ENCODE measurements at regions not wholly inside any gene's neighbourhood (a gene's known extent, or its start where the extent isn't known, plus 50 kb on each side); places are given as distances from the start of the nearest gene placed in this dataset.

- no peak for TF ChIP-seq YY1 (IDR thresholded peaks at IDR 0.05; ENCODE audit: insufficient read depth, insufficient read length)
- no peak for TF ChIP-seq ZNF274 (IDR thresholded peaks at IDR 0.05; ENCODE audit: low read depth, low read length)
- no peak for TF ChIP-seq SUZ12 (IDR thresholded peaks at IDR 0.05; ENCODE audit: extremely low read depth, insufficient read depth, insufficient read length)
Observed at GRCh38 chr9:38212016-38212415, 143.0 kb upstream of the SHB start.
